Neural progenitor cell (in vitro differentiated cells): ENCODE measurements at regions not wholly inside any gene's neighbourhood (a gene's known extent, or its start where the extent isn't known, plus 50 kb on each side); places are given as distances from the start of the nearest gene placed in this dataset.

ENCODE experiments used
- DNase-seq: peaks from one replicate; pipeline ENCODE4 v3.0.0-alpha.2; 2016; ENCODE audit warnings: low spot score
- H2AFZ ChIP-seq: fragments of 200-600 bp; sonication (generic); replicated peaks from 2 replicates; pipeline ENCODE4 v1.6.1; 2016; ENCODE audit warnings: antibody characterized with exemption
- H3F3A ChIP-seq: fragments of 200-600 bp; sonication (generic); 2 replicates; pipeline ENCODE4 v1.6.1; 2016; ENCODE audit warnings: antibody characterized with exemption, low read depth
- H3K27ac ChIP-seq: fragments of 200-600 bp; sonication (generic); 2 replicates; pipeline ENCODE4 v1.5.1; 2016; ENCODE audit warnings: mild to moderate bottlenecking
- H3K27me3 ChIP-seq: fragments of 200-600 bp; sonication (generic); 2 replicates; pipeline ENCODE4 v1.6.1; 2016; ENCODE audit warnings: mild to moderate bottlenecking, moderate library complexity
- H3K36me3 ChIP-seq: fragments of 200-600 bp; sonication (generic); 2 replicates; pipeline ENCODE4 v1.5.1; 2016
- H3K4me1 ChIP-seq: fragments of 200-600 bp; sonication (generic); 2 replicates; pipeline ENCODE4 v1.6.1; 2016; ENCODE audit warnings: mixed run types
- H3K4me2 ChIP-seq: fragments of 200-600 bp; sonication (generic); 2 replicates; pipeline ENCODE4 v1.6.1; 2016
- H3K4me3 ChIP-seq: fragments of 200-600 bp; sonication (generic); 2 replicates; pipeline ENCODE4 v1.5.1; 2016
- H3K79me2 ChIP-seq: fragments of 200-600 bp; sonication (generic); 2 replicates; pipeline ENCODE4 v1.6.1; 2016; ENCODE audit warnings: low read depth
- H3K9ac ChIP-seq: fragments of 200-600 bp; sonication (generic); 2 replicates; pipeline ENCODE4 v1.6.1; 2016
- H3K9me3 ChIP-seq: fragments of 200-600 bp; sonication (generic); 2 replicates; pipeline ENCODE4 v1.5.1; 2016; ENCODE audit warnings: low read depth
- H4K20me1 ChIP-seq: fragments of 200-600 bp; sonication (generic); 2 replicates; pipeline ENCODE4 v1.6.1; 2016; ENCODE audit warnings: low read depth
- H3K27ac Mint-ChIP-seq: 3 replicates; pipeline ENCODE4 v1.8.0; 2021; ENCODE audit warnings: mixed read lengths
- H3K27me3 Mint-ChIP-seq: 2 replicates; pipeline ENCODE4 v1.8.0; 2022; ENCODE audit warnings: low read depth, mild to moderate bottlenecking, inconsistent platforms, moderate library complexity, mixed read lengths; ENCODE audit not compliant: insufficient read depth
- H3K36me3 Mint-ChIP-seq: 3 replicates; pipeline ENCODE4 v1.8.0; 2021; ENCODE audit warnings: mixed read lengths
- H3K4me1 Mint-ChIP-seq: 3 replicates; pipeline ENCODE4 v1.8.0; 2021; ENCODE audit warnings: mixed read lengths
- H3K4me3 Mint-ChIP-seq: 3 replicates; pipeline ENCODE4 v1.8.0; 2021; ENCODE audit warnings: mild to moderate bottlenecking, moderate library complexity, mixed read lengths
- H3K9me3 Mint-ChIP-seq: 3 replicates; pipeline ENCODE4 v1.8.0; 2020; ENCODE audit warnings: mixed read lengths
- CTCF ChIP-seq: fragments of 200-600 bp; sonication (generic); IDR thresholded peaks from 2 replicates; pipeline ENCODE4 v1.5.1; 2017; ENCODE audit warnings: antibody characterized with exemption, mild to moderate bottlenecking
- EZH2 ChIP-seq: fragments of 200-600 bp; sonication (generic); IDR thresholded peaks from 2 replicates; pipeline ENCODE4 v1.6.1; 2017; ENCODE audit warnings: antibody characterized with exemption, mild to moderate bottlenecking, moderate library complexity
- EZH2phosphoT487 ChIP-seq: fragments of 200-600 bp; sonication (generic); IDR thresholded peaks from 2 replicates; pipeline ENCODE4 v1.6.1; 2017; ENCODE audit warnings: antibody characterized with exemption

GRCh38 chr15:93159930-93160329 lies 70.9 kb upstream of the RGMA start:
- TF ChIP-seq EZH2, result no peak
- no peak for TF ChIP-seq EZH2phosphoT487
- TF ChIP-seq CTCF, result no peak
- Histone ChIP-seq H3K9me3 (no peaks in the 10 kb centered on the region), H3K9ac (no peak overlapping the region), H3K4me1 (peaks cover 31% of the 10 kb centered on the region), H3F3A (peaks cover 16% of the 10 kb centered on the region), H3K4me3 (no peak overlapping the region), H3K79me2 (no peaks in the 10 kb centered on the region), H3K4me2 (no peak overlapping the region), H3K27ac (no peak overlapping the region), H3K27me3 (no peaks in the 10 kb centered on the region), H3K36me3 (no peaks in the 10 kb centered on the region), H2AFZ (no peak overlapping the region), H4K20me1 (no peaks in the 10 kb centered on the region)
- DNase-seq, result no peak
- no peak overlapping the region for H3K4me3 Mint-ChIP-seq
- H3K36me3 Mint-ChIP-seq, result peaks cover 6% of the 10 kb centered on the region
- peaks cover 31% of the 10 kb centered on the region for H3K4me1 Mint-ChIP-seq
- peaks cover 2% of the 10 kb centered on the region for H3K27me3 Mint-ChIP-seq
- no peak overlapping the region for H3K27ac Mint-ChIP-seq
- peaks cover 21% of the 10 kb centered on the region for H3K9me3 Mint-ChIP-seq

GRCh38 chr15:93158097-93158900 lies 69.3 kb upstream of the RGMA start:
- Histone ChIP-seq H4K20me1 (no peaks in the 10 kb centered on the region), H3K27me3 (no peaks in the 10 kb centered on the region), H2AFZ (no peak overlapping the region), H3K4me1 (peaks cover 31% of the 10 kb centered on the region), H3K9ac (no peak overlapping the region), H3K27ac (no peak overlapping the region), H3K36me3 (no peaks in the 10 kb centered on the region), H3F3A (peaks cover 16% of the 10 kb centered on the region), H3K79me2 (no peaks in the 10 kb centered on the region), H3K4me3 (no peak overlapping the region), H3K4me2 (no peak overlapping the region), H3K9me3 (no peaks in the 10 kb centered on the region)
- Mint-ChIP-seq H3K4me3 (no peak overlapping the region), H3K9me3 (peaks cover 26% of the 10 kb centered on the region), H3K4me1 (peaks cover 28% of the 10 kb centered on the region), H3K27me3 (peaks cover 3% of the 10 kb centered on the region), H3K36me3 (peaks cover 9% of the 10 kb centered on the region), H3K27ac (peak overlapping the region; percentile 19)
- DNase-seq, result no peak
- TF ChIP-seq EZH2phosphoT487, result no peak
- TF ChIP-seq EZH2, result no peak

GRCh38 chr15:93154666-93155065 lies 65.7 kb upstream of the RGMA start:
- H3K9me3 ChIP-seq, result no peaks in the 10 kb centered on the region
- H3K4me1 ChIP-seq, result peaks cover 21% of the 10 kb centered on the region
- no peak overlapping the region for H3K27ac ChIP-seq
- H3K4me2 ChIP-seq, result no peak overlapping the region
- no peaks in the 10 kb centered on the region for H4K20me1 ChIP-seq
- H2AFZ ChIP-seq, result no peak overlapping the region
- Mint-ChIP-seq H3K9me3 (peaks cover 25% of the 10 kb centered on the region), H3K4me1 (peaks cover 27% of the 10 kb centered on the region), H3K36me3 (peaks cover 7% of the 10 kb centered on the region), H3K27ac (peak overlapping the region; percentile 38), H3K27me3 (peaks cover 3% of the 10 kb centered on the region), H3K4me3 (no peak overlapping the region)
- H3K36me3 ChIP-seq, result no peaks in the 10 kb centered on the region
- no peak for DNase-seq
- no peak overlapping the region for H3K9ac ChIP-seq
- H3F3A ChIP-seq, result peaks cover 1% of the 10 kb centered on the region
- no peaks in the 10 kb centered on the region for H3K27me3 ChIP-seq
- H3K4me3 ChIP-seq, result no peak overlapping the region
- no peaks in the 10 kb centered on the region for H3K79me2 ChIP-seq
- TF ChIP-seq EZH2phosphoT487, result no peak
- TF ChIP-seq CTCF, result no peak
- no peak for TF ChIP-seq EZH2

GRCh38 chr15:93152951-93153350 lies 63.9 kb upstream of the RGMA start:
- Histone ChIP-seq H3K9ac (no peak overlapping the region), H3F3A (no peaks in the 10 kb centered on the region), H3K36me3 (no peaks in the 10 kb centered on the region), H3K4me2 (no peak overlapping the region), H3K9me3 (no peaks in the 10 kb centered on the region), H3K4me1 (peaks cover 17% of the 10 kb centered on the region), H3K79me2 (no peaks in the 10 kb centered on the region), H3K27ac (no peak overlapping the region), H3K4me3 (no peak overlapping the region), H2AFZ (no peak overlapping the region), H4K20me1 (no peaks in the 10 kb centered on the region), H3K27me3 (no peaks in the 10 kb centered on the region)
- Mint-ChIP-seq H3K27ac (no peak overlapping the region), H3K9me3 (peaks cover 27% of the 10 kb centered on the region), H3K4me1 (peaks cover 21% of the 10 kb centered on the region), H3K27me3 (peaks cover 3% of the 10 kb centered on the region), H3K36me3 (peaks cover 9% of the 10 kb centered on the region), H3K4me3 (no peak overlapping the region)
- TF ChIP-seq CTCF (no peak), EZH2phosphoT487 (no peak), EZH2 (no peak)
- no peak for DNase-seq
